ENCODE measurements at regions not wholly inside any gene's neighbourhood (a gene's known extent, or its start where the extent isn't known, plus 50 kb on each side); places are given as distances from the start of the nearest gene placed in this dataset.

DNA sequence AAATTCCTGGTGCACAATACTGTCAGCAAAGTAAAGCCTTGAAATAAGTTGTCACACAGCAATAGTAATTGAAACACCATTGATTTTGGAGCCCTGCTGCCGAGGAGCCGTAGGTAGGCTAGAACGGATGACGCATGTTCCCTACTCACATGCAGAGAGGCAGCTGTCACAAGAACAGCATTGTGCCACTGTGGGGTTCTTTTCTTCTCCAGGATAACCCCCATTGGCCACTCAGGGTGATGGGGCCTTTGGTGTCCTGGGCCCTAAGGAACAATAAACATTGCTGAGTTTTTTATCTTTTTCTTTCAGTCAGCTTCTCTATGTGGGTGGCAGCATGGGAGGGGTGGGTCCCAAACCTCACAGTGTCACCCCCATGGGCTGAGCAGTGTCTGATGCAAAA is 542.3 kb downstream of the BCOR start:
- DNase-seq (ENCODE audit: low read depth in 2 of 2), result no peak

DNA sequence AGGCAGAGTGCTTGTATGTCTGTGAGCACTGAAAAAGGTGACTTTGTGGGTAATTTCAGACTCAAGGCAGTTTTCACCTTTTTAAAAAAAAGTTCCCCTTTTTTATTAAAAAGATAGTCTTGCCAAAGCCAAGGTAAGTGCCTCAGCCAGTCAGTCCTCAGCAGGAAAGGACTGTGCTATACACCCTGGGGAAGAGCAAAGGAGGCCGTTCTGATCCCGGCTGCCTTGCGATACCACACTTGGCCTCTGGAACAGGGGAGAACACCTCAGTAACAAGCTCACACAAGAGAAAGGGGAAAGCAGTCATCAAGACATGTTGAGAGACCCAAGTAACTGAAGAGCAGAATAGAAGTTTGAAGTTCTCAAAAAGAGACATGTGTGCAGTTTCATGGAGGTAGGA is 541.7 kb downstream of the BCOR start:
- DNase-seq (ENCODE audit: low read depth in 2 of 2), result no peak

DNA sequence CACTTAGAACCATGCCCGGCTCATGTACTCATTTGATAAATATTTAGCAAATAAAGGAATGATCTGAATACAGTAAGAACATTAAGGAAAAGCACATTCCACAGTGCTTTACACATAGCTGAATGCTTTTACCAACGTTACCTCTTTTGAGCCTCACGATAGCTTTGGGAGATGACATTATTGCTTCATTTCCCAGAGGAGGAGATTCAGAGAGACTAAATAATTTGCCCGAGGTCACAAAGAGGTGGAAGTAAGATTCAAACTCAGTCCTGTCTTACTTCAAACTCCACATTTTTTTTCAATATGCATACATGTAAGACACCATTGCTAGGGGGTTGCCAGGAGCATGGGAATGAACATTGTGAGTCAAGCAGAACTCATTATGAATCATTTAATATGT is 538.5 kb downstream of the BCOR start:
- DNase-seq (ENCODE audit: low read depth in 2 of 2), result no peak

DNA sequence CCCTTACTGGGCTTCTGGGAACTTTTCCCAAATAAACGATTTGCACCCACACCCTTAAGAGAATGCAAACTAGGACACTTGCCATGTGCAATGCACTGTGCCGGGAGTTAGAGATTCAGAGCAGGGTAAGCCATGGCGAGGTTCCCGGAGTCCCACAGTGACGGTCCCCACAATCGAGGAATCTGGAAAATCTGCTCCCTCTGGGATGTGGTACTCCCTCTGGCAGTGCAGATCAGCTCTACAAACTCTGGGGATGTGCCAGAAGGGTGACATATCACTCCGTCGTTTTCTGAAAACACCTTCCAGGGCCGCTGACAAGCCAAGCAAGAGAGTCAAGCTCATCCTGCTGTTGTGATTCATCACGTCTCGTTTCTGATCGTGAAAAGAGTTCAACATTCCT is 537.5 kb downstream of the BCOR start:
- DNase-seq (ENCODE audit: low read depth in 2 of 2), result no peak

DNA sequence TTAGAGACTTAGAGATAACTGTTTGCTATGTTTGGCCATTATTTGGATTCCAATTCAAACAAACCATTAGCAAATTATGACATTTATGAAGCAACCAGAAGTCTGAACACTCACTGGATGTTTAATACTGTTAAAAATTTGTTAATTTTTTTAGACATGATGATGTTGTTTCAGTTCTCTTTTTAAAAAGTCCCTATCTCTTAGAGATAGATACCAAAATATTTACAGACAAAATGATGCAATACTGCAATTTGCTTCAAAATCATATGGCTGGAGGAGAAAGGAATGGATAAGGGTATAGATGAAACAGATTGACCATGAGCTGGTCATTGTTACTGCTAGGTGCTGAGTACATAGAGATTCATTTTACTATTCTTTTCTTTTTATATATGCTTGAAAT is 534.6 kb downstream of the BCOR start:
- DNase-seq (ENCODE audit: low read depth in 2 of 2), result no peak

DNA sequence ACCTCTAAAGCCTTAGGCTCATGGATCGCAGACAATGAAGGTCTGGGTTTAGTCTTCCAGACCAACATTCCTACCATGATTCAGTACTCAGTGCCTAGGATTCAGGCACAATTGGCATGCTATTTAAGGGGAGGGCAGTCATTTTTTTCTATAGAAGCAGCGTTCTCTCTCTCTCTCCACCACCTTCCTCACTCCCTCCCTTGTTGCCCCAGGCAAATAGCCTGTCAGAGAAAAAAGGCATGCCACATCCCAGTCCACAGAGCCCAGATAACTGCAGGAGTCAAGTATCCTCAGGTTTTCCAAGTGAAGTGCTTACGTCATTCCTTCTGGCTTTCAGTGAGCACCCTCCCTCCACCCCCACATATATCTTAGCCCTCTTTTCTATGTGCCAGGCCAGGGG is 533.0 kb downstream of the BCOR start:
- no peak for DNase-seq (ENCODE audit: low read depth in 2 of 2)

DNA sequence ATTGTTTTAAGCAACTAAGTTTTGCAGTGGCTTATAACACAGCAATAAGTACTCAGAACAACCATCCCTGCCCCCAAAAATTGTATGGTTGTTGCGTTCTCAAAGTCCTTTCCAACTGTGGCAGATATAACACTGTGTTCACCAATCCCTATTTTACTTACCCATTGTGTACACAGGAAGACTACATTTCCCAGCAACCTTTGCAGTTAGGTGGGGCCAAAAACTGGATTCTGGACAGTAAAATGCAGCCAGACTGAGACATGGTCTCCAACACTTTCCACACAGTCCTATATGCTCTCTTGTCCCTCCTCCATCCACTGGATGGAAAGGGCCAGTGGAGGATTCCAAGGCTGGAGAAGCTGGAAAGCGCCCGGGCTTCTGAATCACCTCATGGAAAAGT is 523.6 kb downstream of the BCOR start:
- no peak for DNase-seq (ENCODE audit: low read depth in 2 of 2)

DNA sequence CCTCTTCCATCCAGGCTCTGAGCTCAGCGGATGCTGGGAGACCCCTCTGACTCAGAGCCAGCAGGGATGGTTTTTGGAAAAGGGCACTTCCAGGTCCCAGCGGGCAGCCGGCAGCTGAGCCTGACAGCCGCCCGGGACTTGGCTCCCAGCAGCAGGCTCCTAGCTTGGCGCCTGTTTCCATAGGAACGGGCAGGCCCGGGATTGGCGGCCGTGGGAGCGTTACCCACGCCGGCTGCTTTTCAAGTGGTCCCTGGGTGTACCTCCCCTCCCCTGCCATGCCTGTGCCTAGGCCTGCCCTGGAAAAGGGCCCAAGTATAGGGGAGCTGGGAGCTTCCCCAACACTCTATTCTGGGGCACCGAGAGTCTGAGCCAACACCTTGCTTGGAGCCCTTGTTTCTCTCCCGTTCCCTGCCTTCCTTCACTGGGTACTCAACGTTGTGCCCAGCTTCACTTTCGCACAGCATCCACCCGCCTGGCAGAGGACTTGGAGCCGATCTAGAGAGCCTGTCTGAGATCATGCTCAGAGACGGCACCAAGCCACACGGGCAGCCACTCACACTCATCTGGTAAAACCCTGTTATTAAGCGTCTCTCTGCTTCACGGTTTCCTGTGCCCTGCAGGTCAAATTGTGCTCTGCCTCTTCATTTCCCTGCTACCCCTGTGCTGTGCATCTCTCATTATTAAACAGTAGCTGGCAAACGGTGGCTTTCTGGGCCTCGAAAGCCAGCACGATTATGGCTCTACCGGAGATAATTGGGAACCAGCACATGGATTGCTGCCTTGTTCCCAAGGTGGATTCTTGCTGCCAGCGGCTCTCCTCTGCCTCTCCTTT is 521.5 kb downstream of the BCOR start:
- no peak for DNase-seq (ENCODE audit: low read depth in 2 of 2)

DNA sequence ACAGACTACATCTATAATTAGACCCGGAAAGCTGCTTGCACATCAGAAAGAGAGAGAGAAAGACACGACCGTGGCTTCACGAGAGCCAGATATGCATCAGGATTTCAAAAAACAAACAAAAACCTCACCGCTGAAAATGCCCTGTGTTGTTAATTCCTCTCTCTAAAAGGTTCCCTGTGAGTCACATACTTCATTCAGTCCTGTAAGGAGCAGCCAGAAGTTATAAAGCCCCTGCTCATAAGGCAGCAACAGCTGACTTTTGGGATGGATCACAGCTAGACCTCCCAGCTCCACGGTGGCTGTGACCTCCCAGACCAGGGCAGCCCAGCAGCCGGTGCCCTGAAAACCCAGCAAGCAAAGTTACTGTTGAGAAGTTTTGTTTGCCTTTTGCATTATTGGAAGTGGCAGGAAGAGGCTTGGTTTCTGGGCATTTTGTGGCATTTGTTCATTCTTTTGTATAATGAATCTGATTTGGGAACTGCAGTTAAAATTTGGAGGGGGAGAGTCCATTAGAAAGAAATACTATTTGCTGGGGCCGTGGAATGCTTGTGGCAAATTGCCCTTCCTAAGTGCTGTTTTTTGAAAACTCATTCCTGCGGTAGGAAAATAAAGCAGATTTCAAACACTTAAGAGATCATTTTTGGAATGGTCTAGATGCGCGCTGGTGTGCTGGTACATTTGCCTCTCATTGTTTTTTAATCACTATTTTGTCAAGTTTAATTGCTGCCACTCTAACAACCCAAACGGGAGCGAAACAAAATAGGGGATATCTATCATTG is 520.4 kb downstream of the BCOR start:
- DNase-seq (ENCODE audit: low read depth in 2 of 2), result no peak

DNA sequence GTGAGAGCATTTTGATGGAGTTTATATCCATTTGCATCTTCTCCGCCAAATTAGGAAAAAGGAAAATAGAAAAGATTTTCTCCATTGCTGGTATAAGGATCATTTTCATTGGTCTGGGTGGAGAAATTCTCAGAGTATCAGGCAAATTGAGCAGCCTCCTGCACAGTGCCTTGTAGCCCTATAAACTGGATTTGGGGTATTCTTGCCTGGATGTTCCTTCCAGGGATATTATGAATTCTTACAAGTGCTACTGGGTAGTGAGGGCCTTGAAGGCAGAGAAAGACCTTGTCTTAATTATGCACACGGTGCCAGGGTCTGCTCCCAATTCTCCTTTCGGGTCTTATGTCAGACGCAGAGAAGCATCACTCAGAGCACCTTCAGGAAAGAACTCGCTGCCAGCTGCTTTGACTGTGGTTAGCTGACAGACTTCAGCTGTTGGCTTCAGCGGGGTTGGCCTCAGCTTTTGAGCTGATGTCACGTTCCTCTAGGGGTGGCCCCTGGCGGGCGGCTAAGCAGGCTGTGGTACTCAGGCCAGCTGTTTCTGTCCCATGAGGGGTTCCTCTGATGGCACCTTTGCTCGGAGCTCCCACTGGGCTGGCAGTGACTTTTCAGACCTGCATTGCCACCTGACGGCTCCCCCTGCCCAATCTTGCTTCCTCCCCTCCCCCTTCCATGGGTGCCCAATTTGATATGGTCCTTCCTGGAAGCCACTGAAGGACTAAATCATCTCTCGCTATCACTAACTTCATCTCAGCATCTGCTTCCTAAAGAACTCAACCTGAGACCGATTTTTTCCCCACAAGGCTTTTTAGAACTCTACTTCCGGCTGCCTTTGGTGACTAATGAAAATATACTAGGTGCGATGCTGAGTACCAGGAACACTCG is 519.5 kb downstream of the BCOR start:
- DNase-seq (ENCODE audit: low read depth in 2 of 2), result no peak

DNA sequence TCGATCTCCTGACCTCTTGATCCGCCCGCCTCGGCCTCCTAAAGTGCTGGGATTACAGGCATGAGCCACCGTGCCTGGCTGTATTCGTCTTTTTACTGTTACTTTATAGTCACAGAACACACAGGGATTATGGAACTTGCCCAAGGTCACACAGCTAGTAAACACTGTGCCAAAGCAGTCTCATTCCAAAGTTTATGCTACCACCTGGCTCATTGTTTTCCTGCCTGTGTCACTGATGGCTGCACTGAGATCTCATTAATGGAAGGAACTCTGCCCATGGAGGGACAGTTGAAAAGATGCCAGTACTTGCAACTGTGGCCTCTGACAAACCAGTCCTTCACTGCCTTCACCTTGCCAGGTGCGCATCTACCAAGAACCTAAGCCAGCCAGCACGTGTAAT is 517.7 kb downstream of the BCOR start:
- no peak for DNase-seq (ENCODE audit: low read depth in 2 of 2)

DNA sequence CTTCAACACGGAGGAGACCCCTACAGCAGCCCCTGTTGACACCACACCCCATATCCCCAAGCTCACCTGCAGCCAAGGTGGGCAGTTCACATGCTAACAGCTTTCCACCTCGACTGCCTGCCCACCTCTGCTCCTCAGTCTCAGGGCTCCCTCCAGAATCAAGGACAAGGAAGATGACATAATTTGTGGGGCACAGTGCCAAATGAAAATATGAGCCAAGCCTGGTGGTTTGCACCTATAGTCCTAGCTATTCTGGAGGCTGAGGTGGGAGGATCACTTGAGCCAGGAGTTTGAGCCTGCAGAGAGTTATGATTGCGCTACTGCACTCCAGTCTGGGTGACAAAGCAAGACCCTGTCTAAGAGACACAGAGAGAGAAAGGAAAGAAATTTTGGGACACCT is 516.3 kb downstream of the BCOR start:
- no peak for DNase-seq (ENCODE audit: low read depth in 2 of 2)

DNA sequence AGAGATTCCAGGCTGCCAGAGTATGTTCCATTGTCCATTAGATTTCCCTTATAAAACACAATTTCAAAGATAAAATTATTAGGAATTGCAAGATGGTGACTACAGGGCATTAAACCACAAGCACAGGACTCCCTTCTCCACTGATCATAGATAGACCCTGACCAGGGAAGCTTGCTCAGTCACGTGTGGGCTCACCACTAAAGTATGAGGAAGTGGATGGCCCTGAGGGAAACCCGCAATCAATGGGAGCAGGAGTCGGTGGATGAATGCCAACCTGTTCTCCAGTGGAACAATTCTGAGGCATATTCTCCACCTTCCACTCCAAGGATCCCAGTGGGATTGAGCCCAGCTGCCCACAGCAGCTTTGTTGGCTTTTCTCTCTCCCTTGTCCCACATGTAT is 515.7 kb downstream of the BCOR start:
- DNase-seq (ENCODE audit: low read depth in 2 of 2), result no peak

DNA sequence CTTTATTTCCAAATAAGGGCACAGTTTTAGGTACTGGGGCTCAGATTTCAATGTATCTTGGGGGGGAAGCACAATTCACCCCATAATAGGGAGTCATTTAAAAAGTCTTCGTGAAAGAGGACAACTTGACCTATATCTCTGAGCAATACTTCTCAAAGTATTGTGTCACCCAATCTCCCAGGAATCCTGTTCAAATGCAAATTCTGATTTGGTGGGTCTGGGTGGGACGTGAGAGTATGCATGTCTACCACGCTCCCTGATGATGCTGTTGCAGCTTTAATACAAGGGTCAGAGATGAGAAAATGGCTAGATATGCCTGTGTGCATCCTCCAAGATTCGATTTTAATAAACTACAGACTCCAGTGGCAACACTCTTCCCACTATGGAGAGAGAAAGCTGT is 514.8 kb downstream of the BCOR start:
- DNase-seq (ENCODE audit: low read depth in 2 of 2), result no peak

DNA sequence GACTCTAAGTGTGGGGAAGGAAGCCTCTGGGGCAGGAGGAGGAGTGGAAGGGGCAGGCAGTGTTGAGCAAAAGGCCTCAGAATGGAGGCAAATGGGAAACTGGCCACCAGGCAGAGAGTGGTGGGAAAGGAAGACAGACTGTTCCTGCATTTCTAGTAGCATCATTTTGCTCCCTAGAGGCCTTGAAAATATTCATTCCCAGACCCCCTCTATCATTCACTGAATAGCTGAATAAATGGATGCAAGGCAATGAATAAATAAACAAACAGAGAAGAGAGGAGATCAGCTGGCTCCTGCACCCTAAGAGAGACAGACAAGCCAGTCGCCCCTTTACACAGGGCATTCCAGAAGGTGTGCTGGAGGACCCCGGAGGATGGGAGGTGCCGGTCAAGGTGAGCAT is 511.9 kb downstream of the BCOR start:
- DNase-seq (ENCODE audit: low read depth in 2 of 2), result no peak

DNA sequence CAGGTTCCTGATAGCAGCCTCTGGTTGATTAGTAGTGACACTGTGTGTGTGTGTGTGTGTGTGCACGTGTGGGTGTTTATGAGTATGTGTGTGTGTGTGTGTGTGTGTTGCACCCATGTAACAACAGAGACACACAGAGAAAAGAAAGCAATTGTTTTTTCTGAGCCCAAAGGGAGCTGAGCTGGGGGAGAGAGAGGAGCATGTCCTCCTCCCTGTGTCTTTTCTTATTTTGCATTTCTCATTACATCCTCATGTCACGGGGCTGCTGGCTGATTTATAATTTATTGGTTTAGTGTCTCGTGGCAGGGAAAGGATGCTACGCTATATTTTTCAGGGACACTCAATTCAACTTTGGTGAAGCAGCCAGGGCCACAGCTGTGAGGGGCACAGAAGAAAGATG is 511.4 kb downstream of the BCOR start:
- DNase-seq (ENCODE audit: low read depth in 2 of 2), result no peak

DNA sequence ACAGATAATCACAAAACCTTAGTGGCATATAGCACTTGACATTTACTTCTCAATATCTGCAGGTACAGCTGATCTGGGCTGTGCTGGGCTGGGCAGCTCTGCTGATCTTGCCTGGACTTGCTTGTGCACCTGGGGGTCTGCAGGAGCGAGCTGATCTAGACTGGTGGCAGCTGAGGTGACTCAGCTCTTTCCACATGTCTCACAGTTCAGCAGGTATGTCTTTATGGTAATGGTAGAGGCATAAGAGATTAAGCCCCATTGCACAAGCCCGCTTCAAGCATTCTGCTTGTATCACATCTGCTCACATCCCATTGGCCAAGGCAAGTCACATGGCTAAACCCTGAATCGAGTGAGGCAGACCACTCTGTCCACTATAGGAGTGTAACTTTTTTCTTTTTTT is 506.7 kb downstream of the BCOR start:
- no peak for DNase-seq (ENCODE audit: low read depth in 2 of 2)

DNA sequence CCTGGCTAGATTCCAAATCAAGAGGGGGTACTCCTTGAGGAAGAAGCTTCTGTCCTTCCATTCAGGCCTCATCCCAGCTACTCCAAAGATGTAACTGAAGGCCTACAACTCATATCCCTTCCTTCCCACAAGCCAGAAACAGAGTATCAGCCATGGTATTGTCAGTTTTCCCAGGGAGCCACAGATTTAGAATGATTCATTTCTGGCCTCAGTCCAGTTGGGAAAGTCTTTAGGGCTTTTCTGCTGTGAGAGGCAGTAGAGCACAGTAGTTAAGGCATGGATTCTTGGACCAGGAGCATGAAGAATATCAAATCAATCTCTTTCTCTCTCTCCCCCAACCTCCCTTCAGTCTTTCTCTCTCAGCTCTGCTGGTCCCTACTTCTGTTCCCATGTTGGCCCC is 505.0 kb downstream of the BCOR start:
- no peak for DNase-seq (ENCODE audit: low read depth in 2 of 2)

DNA sequence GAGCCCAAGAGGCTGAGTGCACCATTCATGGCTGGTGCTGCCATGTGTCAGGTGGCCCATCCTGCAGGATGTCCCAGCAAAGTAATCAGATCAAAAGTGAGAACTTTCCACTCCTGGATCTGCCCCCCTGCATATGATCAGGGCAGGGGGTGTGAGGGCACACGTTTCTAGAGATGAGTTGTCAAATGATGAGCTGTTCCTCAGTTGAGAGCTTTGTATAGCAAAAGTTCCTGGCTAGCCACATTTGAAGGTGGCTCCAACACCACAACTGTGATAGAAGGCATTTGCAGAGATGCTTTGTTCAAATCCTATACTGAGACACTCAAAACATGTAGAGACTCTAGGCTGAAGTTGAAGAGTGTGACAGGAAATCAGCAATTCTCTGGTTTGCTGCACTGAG is 501.8 kb downstream of the BCOR start:
- no peak for DNase-seq (ENCODE audit: low read depth in 2 of 2)

DNA sequence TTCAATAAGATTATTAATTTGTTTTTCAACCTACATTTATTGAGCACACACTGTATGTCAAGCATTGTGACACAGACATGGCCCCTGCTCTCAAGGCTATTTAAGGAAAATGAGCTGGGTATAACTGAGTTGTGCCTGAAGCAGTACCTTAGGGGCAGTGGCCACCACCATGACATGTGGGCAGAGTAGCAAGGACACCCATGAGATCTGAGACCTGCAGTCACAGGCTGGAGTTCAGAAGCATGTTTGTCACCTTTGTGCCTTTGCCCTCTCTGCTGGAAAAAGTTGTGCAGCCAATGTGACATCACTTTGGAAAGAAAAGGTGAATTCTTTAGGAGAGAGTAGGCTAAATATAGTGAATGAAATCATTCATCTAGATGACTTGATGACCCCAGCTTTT is 501.3 kb downstream of the BCOR start:
- no peak for DNase-seq (ENCODE audit: low read depth in 2 of 2)

DNA sequence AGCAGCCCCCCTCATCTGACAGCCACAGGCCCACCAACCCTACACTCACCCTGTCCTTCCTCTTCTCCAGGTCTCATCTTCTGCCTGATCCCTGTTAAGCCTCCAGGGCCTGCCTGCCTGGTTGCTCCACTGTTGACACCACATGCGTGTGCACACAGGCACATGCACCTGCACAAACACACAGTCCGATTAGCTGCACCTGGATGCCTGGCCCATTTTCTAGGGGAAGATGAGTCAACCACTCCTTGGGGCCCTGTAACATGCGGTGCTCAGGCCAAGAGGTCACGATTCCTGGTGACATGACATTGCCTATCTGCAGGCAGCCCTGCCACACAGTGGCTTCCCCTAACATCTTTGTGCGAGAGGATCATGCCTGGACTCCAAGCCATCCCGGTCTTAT is 498.4 kb downstream of the BCOR start:
- DNase-seq (ENCODE audit: low read depth in 2 of 2), result no peak

DNA sequence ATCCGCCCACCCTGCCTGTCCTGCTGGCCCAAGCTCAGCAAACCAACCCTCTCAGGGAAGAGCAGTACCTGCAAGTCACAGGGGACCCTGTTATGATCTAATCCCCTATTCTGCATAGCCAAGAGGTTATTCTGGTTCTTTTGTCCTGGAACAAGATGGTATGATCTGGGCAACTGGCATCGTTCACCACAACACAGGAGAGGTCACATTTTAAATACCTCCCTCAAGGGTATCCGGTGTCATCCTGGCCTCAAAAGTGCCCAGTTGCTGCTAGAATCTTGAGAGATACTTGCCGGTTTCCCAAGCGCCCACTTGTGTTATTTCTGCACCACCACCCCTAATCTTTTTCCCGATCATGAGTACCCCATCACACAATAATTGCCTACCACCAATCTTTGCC is 497.5 kb downstream of the BCOR start:
- no peak for DNase-seq (ENCODE audit: low read depth in 2 of 2)

Measured in activated CD8-positive, alpha-beta memory T cell treated with anti-CD3 and anti-CD28 coated beads for 4 hours (primary cell).